MCF 10A (cell line): ENCODE measurements at regions not wholly inside any gene's neighbourhood (a gene's known extent, or its start where the extent isn't known, plus 50 kb on each side); places are given as distances from the start of the nearest gene placed in this dataset.

Source experiments
- BruUV-seq: library from RNA; stranded (reverse); fragments of 400-500 nt; replicated peaks from 2 replicates; lab custom pipeline; 2021; lab: Mats Ljungman, UMichigan
- CTCF ChIA-PET: fragments of 300-600 bp; sonication (Branson Sonifier 250); formaldehyde crosslinking; extraction: SDS; loops from one replicate; lab custom pipeline; 2021; ENCODE audit warnings: antibody characterized with exemption, inconsistent platforms; lab: Yijun Ruan, JAX
- POLR2A ChIA-PET: fragments of 300-600, 350-650 bp; sonication (Branson Sonifier 250); formaldehyde crosslinking; extraction: SDS; loops from one replicate; lab custom pipeline; 2020; ENCODE audit warnings: antibody characterized with exemption, inconsistent platforms; lab: Yijun Ruan, JAX
- DNase-seq: peaks from one replicate; pipeline ENCODE4 v3.0.0-alpha.2; 2018; ENCODE audit not compliant: unreplicated experiment
- H3K27ac Mint-ChIP-seq: one replicate; pipeline ENCODE4 v1.8.0; 2022; ENCODE audit warnings: mild to moderate bottlenecking, low read depth, mixed read lengths; ENCODE audit not compliant: unreplicated experiment
- H3K27me3 Mint-ChIP-seq: one replicate; pipeline ENCODE4 v1.8.0; 2022; ENCODE audit warnings: mixed read lengths; ENCODE audit not compliant: insufficient read depth, unreplicated experiment
- H3K36me3 Mint-ChIP-seq: one replicate; pipeline ENCODE4 v1.8.0; 2022; ENCODE audit warnings: mild to moderate bottlenecking, moderate library complexity, mixed read lengths; ENCODE audit not compliant: insufficient read depth, unreplicated experiment
- H3K4me1 Mint-ChIP-seq: one replicate; pipeline ENCODE4 v1.8.0; 2022; ENCODE audit warnings: mixed read lengths; ENCODE audit not compliant: insufficient read depth, unreplicated experiment
- H3K4me3 Mint-ChIP-seq: one replicate; pipeline ENCODE4 v1.8.0; 2022; ENCODE audit warnings: mild to moderate bottlenecking, moderate library complexity, mixed read lengths; ENCODE audit not compliant: unreplicated experiment
- H3K9me3 Mint-ChIP-seq: one replicate; pipeline ENCODE4 v1.8.0; 2022; ENCODE audit warnings: mixed read lengths; ENCODE audit not compliant: unreplicated experiment
- CTCF ChIP-seq: fragments of 200-600 bp; IDR thresholded peaks from one replicate; pipeline ENCODE4 v1.8.0; 2022; ENCODE audit warnings: antibody characterized with exemption, mild to moderate bottlenecking; ENCODE audit not compliant: unreplicated experiment
- intact Hi-C: fragments of 100-400 bp; cut with micrococcal nuclease; formaldehyde crosslinking; loops from 2 replicates; pipeline ENCODE4 v1.14.1; 2022

- no peaks in the 10 kb centered on the region for H3K4me1 Mint-ChIP-seq
- no peaks in the 10 kb centered on the region for H3K36me3 Mint-ChIP-seq
- H3K9me3 Mint-ChIP-seq, result peaks cover 26% of the 10 kb centered on the region
- BruUV-seq, result no TSS peak
- H3K27me3 Mint-ChIP-seq, result no peaks in the 10 kb centered on the region
- no peak overlapping the region for H3K27ac Mint-ChIP-seq
- ChIA-PET POLR2A (no interaction called here), CTCF (interaction anchor here (0.6 kb wide), 1 partner anchor 54 kb away, joined by 3 read pairs; no protein-coding TSS in a partner anchor)
- H3K4me3 Mint-ChIP-seq, result no peak overlapping the region
- TF ChIP-seq CTCF, result no peak
- intact Hi-C loops, result no loop called here
- DNase-seq, result no peak
Measured at GRCh38 chr4:64503945-64504675, 94.9 kb upstream of the TECRL start.

- no peak for DNase-seq
- no peaks in the 10 kb centered on the region for H3K27me3 Mint-ChIP-seq
- ChIA-PET CTCF (no interaction called here), POLR2A (no interaction called here)
- TF ChIP-seq CTCF, result no peak
- BruUV-seq, result no TSS peak
- H3K27ac Mint-ChIP-seq, result no peak overlapping the region
- intact Hi-C loops, result no loop called here
- H3K9me3 Mint-ChIP-seq, result peaks cover 26% of the 10 kb centered on the region
- H3K4me1 Mint-ChIP-seq, result no peaks in the 10 kb centered on the region
- no peaks in the 10 kb centered on the region for H3K36me3 Mint-ChIP-seq
- H3K4me3 Mint-ChIP-seq, result no peak overlapping the region
Measured at GRCh38 chr4:64503416-64503815, 94.2 kb upstream of the TECRL start.

GRCh38 chr4:64497491-64497890 is 88.2 kb upstream of the TECRL start:
- intact Hi-C loops, result no loop called here
- Mint-ChIP-seq H3K27me3 (no peaks in the 10 kb centered on the region), H3K9me3 (peaks cover 15% of the 10 kb centered on the region), H3K4me1 (no peaks in the 10 kb centered on the region), H3K27ac (no peak overlapping the region), H3K4me3 (no peak overlapping the region), H3K36me3 (no peaks in the 10 kb centered on the region)
- POLR2A ChIA-PET, result interaction anchor here (0.9 kb wide), 1 partner anchor 13 kb away, joined by 3 read pairs; no protein-coding TSS in a partner anchor
- BruUV-seq, result no TSS peak
- no peak for TF ChIP-seq CTCF
- CTCF ChIA-PET, result interaction anchor here (0.7 kb wide), 1 partner anchor 65 kb away, joined by 4 read pairs; no protein-coding TSS in a partner anchor
- DNase-seq, result no peak

GRCh38 chr4:64495946-64496345 is 86.7 kb upstream of the TECRL start:
- no TSS peak for BruUV-seq
- no peak for DNase-seq
- CTCF ChIA-PET, result no interaction called here
- H3K36me3 Mint-ChIP-seq, result no peaks in the 10 kb centered on the region
- H3K4me1 Mint-ChIP-seq, result no peaks in the 10 kb centered on the region
- H3K4me3 Mint-ChIP-seq, result no peak overlapping the region
- no peaks in the 10 kb centered on the region for H3K27me3 Mint-ChIP-seq
- peaks cover 15% of the 10 kb centered on the region for H3K9me3 Mint-ChIP-seq
- no peak overlapping the region for H3K27ac Mint-ChIP-seq
- POLR2A ChIA-PET, result no interaction called here
- intact Hi-C loops, result no loop called here
- TF ChIP-seq CTCF, result no peak
